ENCODE measurements at regions not wholly inside any gene's neighbourhood (a gene's known extent, or its start where the extent isn't known, plus 50 kb on each side); places are given as distances from the start of the nearest gene placed in this dataset.

- Histone ChIP-seq H2BK12ac (ENCODE audit: low read depth, low read length) (no peak overlapping the region), H2BK5ac (ENCODE audit: low read depth, low read length) (peak overlapping the region; percentile 1; the same call in 1 of the 2 replicates), H2BK15ac (ENCODE audit: low read length) (no peak overlapping the region), H3K56ac (replicated peaks; ENCODE audit: insufficient read length, low read depth, low read length) (no peak overlapping the region), H2BK120ac (replicated peaks; ENCODE audit: low read depth, low read length) (peak overlapping the region; percentile 61), H4K91ac (replicated peaks; ENCODE audit: insufficient read length, low read length) (peak overlapping the region; percentile 28), H4K20me1 (replicated peaks in 1 of 2; ENCODE audit: control insufficient read depth in 1 of 2, insufficient read depth in 2 of 2, low read length in 2 of 2) (no peaks in the 10 kb centered on the region), H3K4me1 (replicated peaks in 1 of 4; ENCODE audit: control insufficient read depth in 3 of 4, insufficient read depth in 4 of 4, low read length in 3 of 4) (peaks cover 0 to 11% (median 5%) of the 10 kb centered on the region in 4 experiments; a peak in 4 of 7 replicates), H3K79me2 (ENCODE audit: control insufficient read depth in 1 of 2, insufficient read depth in 2 of 2, low read length in 2 of 2) (no peaks in the 10 kb centered on the region), H3K9ac (replicated peaks in 1 of 4; ENCODE audit: extremely low read depth in 1 of 4, low read depth in 3 of 4, low read length in 3 of 4) (no peak overlapping the region), H3K4me2 (ENCODE audit: insufficient read depth in 1 of 2, low read depth in 2 of 2, low read length in 2 of 2) (no peak overlapping the region), H3K4ac (replicated peaks; ENCODE audit: insufficient read length, low read depth, low read length) (no peak overlapping the region), H3K27me3 (replicated peaks in 1 of 4; ENCODE audit: control insufficient read depth in 3 of 4, extremely low read depth in 1 of 4, insufficient read depth in 3 of 4, low read length in 3 of 4) (peaks cover 0 to 19% (median 9%) of the 10 kb centered on the region in 4 experiments; a peak in 6 of 7 replicates), H3K9me3 (ENCODE audit: insufficient read depth in 2 of 2, low read depth in 1 of 2, low read length in 1 of 2) (no peaks in the 10 kb centered on the region; a peak in 1 of 4 replicates), H3K27ac (ENCODE audit: low read depth, low read length) (no peak overlapping the region), H2BK20ac (ENCODE audit: low read length) (no peak overlapping the region), H3K36me3 (ENCODE audit: control insufficient read depth in 2 of 4, insufficient read depth in 4 of 4, low read length in 3 of 4) (no peaks in the 10 kb centered on the region), H3K14ac (ENCODE audit: insufficient read length) (no peak overlapping the region), H4K8ac (ENCODE audit: extremely low read depth, insufficient read depth, low read length) (no peak overlapping the region), H4K5ac (ENCODE audit: insufficient read length, low read depth, low read length) (no peak overlapping the region), H3K23ac (ENCODE audit: insufficient read length) (no peak overlapping the region), H2AFZ (ENCODE audit: low read length) (no peak overlapping the region), H3K79me1 (ENCODE audit: low read depth, low read length) (no peaks in the 10 kb centered on the region), H2AK5ac (ENCODE audit: low read depth, low read length) (no peak overlapping the region), H3K18ac (ENCODE audit: extremely low read depth, low read length) (no peak overlapping the region; the same call in 1 of the 2 replicates), H3K23me2 (ENCODE audit: low read depth, low read length) (no peaks in the 10 kb centered on the region), H3K4me3 (ENCODE audit: extremely low read depth in 1 of 4, insufficient read depth in 2 of 4, low read depth in 3 of 4, low read length in 4 of 4) (no peak overlapping the region)
- no peak for FAIRE-seq
- CTCF ChIA-PET (ENCODE audit: partially characterized antibody) = interaction anchor here (3.4 kb wide), 1 partner anchor 11 kb away, joined by 10 read pairs; no protein-coding TSS in a partner anchor
- 71% methylated on average over 5 of the region's 5 CpGs; no CpG with 5 or more reads in 1 of the 2 experiments for WGBS, 2 experiments (ENCODE audit: extremely low coverage in 1 of 2, insufficient coverage in 1 of 2, insufficient read length in 1 of 2, insufficient replicate concordance in 2 of 2, low coverage in 1 of 2, low lambda C conversion rate in 2 of 2, missing lambda C conversion rate in 1 of 2)
- DNase-seq (ENCODE audit: low read depth in 1 of 2, low spot score in 2 of 2) = no peak
- POLR2A ChIA-PET (ENCODE audit: partially characterized antibody) = no interaction called here
- no peak for TF ChIP-seq TBP (IDR thresholded peaks at IDR 0.05; ENCODE audit: low read depth, low read length)
Measured at GRCh38 chr21:17667256-17667655, 54.6 kb upstream of the BTG3 start.

Measured in H1 (cell line).